NCI-H226 (cell line): ENCODE measurements at regions not wholly inside any gene's neighbourhood (a gene's known extent, or its start where the extent isn't known, plus 50 kb on each side); places are given as distances from the start of the nearest gene placed in this dataset.
A peak's percentile ranks its signal among the peaks of the same experiment; 100 is the strongest.

ENCODE experiments used
- DNase-seq: peaks from one replicate; pipeline ENCODE4 v3.0.0-alpha.2; 2015

DNA sequence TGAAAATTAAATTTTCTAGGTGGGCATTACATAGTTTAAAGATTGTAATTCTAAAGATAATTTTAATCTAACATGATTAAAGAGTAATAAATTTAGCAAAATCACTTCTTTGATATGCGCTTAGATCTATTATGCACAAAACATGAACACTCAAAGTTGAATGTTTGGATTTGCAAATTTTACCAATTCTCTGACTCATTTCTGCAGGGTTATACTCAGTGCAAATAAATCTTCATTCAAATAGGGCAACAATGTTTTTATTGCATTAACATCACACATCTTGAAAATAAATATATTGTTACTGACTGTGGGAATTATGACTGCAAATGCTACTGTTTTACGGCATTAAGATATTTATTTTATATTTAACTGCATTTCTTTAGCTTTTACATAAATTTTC, 110.7 kb downstream of the OGFRL1 start:
- no peak for DNase-seq

DNA sequence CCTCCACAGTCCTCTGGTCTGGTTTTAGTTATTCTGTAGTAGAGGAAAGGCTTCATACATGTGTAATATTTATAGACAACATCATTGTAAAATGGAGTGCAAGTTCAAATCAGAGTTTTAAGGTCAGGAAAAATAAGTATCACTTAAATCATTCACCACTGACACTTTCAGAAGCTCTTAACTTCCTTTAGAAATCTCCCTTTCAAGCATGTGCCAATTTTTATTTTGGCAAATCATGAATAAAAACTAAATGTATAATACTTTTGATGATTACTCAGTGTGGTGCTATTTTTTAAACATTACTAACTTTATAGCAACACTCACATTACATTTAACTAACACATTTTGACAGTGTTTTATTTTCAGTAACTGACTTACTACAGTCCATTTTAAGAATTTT, 112.2 kb downstream of the OGFRL1 start:
- DNase-seq, result no peak

DNA sequence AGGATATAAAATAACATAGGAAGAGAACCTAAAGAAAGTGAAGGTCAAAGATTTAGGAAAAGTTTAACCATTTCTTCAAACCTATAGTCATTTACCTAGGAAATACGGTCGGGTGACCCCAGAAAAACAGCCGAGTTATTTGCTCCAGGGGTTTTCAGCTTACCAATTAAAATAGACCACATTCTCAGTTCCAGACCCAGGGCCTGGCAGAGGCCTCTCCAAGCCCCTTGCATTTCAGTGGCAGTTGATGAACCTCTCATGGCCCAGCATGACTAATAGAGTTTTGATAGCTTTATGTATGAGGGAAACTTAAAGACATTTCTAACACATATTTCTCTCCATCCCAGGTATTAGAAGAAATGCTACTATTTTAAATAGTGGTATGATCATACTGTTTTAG, 113.5 kb downstream of the OGFRL1 start:
- peak; percentile 16 for DNase-seq

DNA sequence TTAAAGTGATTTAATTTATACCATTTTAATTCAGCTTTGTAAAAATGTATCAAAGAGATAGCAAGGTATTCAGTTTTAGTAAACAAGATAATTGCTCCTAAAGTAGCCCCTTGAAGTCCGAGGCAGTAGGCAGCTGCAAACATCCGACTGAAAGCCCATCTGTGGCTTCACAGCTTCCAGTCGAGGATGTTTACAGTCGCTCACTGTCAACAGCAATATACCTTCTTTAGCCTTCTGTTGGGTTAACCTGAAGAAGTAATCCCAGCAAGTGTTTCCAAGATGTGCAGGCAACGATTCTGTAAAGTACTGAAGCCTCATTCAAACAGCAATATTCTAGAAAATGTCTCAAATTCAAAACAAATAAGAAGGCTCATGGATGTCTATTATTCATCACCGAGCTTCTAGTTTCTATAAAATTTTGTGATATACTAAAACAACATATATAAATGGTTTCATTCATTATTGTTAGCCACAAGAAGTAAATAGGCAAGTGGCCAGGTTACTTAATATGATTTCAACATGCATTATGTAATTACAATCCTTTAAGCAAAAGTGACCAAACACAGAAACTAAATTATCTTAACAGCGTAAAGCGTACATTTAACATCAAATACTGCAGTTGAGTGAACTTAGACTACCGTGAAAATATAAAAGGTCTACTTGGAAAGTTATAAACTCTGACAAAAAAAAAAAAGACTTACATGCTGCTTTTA, 115.0 kb downstream of the OGFRL1 start:
- no peak for DNase-seq

DNA sequence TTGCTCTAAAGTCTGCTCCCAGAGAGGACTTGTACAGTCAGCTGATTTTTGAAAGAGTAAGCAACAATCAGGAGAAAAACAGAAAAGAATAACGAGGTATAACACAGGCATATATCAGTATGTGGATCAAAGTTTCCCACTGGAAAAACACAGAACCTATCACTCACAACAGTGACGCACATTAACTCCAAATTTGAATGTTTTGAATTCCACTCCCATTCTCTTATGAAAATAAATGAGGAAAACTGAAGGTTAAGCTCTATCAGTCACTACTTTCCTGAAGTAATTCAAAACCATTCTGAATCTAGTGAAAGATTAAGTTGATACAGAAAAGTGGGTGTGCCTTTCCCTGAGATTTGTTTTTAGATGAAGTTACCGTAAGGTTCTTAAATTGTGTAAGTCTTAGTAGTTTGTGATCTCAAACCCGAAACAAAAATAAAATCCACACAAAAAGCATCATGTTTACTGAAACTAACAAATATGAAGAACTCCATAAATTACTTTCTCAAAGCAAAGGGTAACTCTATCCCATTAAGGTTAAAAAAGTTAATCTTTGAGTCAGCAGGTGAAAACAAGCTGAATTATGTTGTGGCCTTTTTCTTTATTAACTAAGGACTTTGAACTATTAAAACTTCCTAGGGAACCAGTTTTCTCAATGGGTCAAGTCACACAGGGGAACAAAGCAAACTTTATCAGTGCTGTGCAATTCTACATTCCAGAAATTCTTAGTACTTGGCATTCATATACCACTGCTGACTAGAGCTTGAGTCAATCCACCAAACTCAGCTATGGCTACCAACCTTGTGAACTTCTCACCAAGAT, 115.7 kb downstream of the OGFRL1 start:
- DNase-seq, result peak; percentile 91

DNA sequence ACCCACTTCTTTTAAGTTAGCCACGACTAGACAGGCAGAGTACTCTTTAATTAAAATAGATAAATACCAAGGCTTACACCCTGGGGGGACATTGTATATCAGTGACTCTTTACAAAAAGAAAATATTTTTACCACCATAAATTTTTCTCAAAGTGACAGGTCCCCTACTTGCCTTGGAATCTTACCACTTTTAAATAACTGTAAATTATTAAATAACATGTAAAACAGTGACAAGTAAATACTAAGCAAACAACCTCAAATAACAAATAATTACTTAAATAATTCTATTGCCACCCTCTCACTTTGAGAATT, 116.3 kb downstream of the OGFRL1 start:
- DNase-seq, result no peak

DNA sequence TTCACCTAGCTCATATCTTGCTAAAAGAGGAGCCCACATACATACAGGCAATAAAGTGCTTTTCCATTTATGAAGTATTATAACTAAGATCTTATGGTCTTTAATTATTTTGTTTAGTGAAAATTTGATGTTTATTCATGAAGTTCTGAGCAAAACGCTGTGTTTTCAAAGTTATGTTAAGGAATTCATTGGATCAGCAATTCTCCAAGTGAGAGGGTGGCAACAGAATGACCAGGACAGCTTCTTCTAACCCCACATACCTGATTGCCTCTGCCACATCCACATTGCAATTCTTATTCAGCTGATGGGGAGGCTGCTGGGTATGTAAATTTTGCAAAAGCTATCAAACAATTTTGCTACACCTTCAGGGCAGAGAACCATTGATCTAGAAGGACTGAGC, 116.8 kb downstream of the OGFRL1 start:
- DNase-seq, result no peak

DNA sequence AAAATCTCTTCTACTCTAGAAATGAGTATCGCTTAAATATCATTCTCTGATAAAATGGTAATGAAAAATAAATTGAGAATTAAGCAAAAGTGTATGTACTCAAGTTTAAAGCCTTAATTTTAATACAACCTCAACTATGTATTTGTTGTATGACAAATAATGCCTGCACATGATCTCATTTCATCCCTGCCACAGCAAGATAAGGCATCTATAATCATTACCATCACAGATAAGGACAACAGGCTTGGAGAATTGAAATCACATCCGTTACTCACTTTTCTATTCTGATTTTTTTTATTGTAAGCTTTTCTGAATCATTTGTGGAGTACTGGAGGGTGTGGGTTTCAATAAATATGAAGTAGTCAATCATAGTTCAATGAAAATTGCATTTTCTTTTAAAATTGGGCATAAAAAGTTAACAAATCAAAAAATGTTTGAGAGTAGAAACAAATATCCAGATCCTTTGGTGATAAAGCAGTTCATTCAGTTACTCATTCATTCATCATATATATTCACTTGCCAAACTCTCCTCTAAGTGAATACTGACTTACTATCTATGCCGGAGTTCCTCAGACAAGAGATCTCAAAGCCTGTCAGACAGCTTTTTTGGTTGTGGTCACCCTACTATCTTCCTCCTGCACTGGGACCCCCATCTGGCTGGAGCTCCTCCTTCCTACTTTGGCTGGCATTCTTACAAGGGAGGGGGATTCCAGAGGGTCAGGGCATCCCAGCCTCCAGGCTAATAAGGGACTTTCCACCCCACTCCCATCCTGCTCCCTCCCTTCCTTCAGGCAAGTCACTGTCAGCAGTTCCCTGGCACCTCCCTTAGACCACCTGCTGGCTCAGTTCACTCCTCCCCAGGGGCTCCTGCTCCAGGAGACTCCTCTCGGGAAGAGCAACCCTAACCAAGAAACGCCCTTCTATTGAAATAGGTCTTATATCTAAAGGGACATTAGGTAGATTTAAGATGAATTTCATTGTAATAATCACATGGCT, 118.6 kb downstream of the OGFRL1 start:
- DNase-seq, result peak; percentile 74

DNA sequence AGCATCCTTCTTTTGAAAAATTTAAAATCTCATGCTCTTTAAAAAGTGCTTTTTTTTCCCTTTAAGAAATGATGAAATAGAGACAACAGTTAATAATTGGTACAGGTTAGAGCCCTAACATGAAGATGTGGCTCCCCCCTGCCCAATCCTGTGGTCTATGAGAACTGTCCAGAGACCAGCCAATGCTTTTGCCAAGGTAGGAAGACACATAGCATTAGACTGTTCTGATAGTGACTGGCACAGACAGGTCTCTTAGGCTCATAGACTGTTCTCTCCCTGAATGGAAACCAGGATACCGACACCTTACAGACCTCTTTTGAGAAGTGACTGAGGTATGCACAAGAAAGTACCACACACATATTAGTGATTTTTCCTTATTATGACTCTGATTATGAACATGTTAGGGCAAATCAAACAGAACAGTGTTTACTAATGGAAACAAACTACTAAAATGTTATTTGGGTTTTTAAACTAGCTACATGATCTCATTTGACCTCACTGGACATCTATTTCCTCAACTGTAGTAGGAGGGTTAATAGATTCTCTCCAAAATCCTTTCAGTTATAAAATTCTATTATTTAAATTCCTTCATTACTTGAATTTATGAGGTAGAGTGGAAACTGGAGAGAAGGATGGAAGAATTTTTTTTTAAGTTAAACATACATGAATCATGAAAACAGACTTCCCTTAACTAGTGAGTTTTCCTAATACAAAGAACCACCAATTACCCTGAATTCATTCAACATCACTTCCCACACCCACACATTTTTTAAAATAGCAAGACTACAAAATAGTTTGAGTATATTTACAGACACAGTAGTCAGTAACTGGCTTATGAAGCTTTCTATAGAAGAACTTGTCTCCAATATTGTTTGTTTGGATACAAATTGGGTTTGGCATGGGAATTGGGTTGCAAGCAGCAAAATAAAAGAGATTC, 120.4 kb downstream of the OGFRL1 start:
- DNase-seq, result no peak

DNA sequence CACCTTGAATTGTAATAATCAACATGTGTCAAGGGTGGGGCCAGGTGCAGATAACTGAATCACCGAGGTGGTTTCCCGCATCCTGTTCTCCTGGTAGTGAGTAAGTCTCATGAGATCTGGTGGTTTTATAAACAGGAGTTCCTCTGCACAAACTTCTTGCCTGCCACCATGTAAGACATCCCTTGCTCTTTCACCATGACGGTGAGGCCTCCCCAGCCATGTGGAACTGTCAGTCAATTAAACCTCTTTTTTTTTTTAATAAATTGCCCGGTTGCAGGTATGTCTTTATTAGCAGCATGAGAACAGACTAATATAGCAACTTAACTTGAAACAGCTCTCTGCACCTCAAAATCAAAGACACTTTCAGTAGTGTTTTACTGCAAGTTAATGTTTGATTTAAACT, 121.6 kb downstream of the OGFRL1 start:
- peak; percentile 53 for DNase-seq

DNA sequence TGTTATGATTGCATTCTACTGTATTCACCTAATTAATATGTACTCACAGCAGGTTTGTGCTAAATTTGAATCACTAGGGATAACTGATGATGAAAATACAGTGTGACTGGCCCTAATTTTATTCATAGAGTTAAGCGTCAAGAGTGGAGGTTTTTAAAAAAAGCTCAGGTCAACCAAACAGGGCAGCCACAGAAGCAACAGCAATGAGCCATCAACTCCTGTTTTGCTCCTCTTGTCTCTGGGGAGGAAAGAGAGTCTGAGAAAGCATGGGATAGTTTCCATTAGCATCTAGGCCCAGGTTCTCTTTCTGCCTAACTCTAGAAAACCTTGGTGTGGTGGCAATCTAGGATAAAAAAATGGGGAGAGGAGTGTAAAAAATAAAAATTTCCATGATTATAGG, 122.1 kb downstream of the OGFRL1 start:
- no peak for DNase-seq

DNA sequence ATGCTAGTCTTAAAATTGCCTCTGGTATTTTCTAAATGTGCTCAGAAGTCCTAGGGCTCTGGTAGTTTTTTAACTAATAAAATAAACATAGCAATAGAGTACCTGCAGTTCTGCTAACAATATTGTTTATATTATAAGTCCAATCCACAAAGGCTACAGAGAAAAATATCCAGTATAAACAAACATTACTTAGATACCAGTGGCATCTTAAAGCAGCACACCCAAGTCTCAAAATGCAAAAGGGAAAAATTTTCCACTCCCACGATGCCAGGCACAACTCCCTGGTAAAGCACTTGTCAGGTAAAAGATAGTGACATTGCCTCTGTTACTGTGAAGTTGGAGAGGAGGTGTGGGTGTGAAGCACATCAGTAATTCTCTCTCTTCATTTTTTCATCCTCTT, 123.3 kb downstream of the OGFRL1 start:
- no peak for DNase-seq

DNA sequence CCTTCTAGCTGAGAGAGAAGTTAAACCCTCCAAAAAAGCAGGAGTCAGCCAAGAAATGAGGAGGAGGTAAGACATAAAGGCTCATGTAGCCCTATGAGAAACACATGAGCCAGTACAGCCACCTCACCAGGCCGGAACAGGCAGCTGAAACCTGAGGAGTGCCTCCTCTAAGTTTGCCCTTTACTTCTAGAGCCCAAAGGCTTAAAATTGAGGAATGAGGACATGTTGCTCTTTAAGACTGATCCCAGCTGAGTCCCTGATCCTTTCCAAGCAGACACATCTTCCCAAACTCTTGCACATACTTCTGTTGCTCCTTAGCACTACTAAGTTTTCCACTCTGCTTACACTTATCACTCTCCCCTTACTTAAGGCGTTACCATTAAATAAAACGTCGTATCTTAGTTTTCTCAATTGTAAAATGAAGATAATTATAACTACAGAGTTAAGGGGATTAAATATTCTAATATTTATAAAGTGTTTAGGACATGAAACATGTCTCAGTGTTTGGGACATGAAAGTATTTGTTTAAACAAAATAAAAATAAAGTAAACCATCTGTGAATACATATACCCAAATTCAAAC, 124.0 kb downstream of the OGFRL1 start:
- DNase-seq, result peak; percentile 31

DNA sequence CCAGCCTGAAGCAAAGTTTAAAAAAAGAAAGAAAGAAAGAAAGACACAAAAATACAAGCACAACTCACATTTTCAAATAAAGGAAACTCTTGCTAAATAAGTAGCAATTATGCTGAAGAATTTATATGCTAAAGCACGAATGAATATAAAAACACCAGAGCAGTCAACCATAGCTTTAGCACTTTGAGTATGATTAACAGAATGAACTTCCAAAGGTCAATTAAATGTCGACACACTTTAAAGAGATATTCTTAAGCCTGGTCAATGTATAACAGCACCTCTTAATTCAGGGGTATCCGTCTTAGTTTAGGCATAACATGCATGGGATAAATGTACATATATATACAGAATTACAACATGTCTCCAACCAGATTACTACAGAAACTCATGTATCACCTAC, 125.9 kb downstream of the OGFRL1 start:
- no peak for DNase-seq

DNA sequence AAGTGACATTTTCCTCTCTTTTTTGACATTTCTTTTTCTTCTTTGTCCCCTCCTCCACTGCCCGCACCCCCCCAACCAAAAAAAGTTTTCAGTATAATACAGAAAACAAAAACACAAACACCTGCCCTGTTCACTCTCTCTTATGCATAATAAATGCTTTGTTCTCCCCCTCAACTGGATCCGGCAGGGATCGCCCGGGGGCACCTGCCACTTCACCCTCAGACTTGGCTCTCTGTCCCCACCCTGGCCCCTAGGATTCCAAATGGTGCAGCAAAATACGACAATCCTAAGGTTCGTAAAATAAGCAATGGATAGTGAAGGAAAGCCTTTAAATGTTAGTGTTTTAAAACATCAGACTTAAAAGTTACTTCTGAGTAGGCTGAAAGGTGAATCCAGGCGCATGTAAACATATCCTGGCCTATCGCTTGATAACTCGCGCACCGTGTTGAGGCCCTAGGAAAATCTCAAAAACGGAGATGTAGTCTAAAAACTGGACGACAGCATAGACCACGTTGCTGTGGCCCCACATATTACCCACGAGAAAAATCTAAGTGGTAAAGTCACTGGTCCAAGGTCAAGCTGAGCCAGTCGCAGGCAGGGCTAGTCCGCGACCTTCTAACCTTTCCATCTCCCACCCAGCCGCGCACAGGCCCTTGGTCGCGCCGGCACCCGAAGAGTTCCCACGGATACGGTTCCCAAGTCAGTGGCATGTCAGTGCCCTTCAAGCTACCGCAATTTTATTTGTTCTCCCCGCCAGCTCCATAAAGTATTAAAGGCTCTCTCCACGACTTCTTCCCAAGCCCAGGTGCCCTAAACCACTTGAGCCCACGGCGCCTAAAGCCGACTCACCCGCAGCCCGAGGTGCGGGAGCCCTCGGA, 130.8 kb downstream of the OGFRL1 start:
- no peak for DNase-seq

DNA sequence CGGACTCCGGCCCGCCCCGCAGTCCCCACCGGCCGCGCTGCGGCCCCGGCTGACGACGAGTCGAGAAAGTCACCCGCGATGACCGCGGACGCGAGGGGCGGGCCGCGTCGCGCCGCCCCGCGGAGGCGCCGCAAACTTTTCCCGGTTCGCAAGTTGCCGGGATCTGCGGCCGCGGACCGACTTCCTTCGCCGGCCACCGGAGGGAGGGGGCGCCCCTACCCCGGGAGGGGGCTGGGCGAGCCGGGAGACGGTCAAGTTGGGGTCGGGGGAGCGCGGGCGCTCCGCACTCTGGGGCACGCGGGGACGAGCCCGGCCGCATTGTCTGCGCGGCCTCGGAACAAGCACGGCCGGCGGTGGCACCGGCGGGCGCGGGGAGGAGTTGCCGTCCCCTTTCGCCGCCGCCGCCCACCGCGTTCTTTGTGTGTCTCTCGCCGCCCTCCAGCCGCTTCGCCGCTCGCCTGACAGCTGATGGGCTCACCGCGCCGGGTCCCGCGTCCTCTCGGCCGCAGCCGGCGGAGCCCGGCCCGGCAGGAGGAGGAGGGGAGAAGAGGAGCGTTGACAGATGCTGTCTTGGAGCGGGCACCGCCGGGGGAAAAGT, 131.6 kb downstream of the OGFRL1 start:
- DNase-seq, result no peak

DNA sequence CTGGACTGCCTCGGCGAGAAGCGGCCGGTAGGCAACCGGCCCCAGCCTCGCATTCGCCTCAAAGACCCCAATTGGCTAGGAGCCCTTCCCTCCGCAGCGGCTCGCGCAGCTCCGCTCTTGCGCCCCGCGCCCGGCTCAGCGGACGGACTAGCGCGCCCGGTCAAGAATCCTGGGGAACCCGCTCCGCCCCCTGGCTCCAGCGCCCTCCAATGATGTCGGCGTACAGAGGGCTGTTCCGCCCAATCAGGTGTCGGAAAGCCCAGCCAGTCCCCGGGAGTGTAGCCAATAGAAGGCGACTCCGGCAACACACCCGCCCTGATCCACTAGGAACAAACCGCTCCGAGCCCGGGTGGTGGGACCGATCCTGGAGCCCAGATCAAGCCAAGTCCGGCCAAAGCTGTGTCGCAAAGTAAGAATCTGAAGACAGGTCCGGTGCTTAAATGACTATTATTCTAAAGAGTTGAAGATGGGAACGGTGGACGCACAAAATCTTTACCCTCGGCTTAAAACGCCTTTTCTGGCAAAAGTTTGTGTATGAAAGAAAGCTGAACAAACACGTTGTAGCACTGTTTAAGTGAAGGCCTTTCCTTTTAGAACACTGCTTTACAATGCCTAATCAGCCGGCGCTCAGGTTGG, 132.2 kb downstream of the OGFRL1 start:
- peak; percentile 96 for DNase-seq

DNA sequence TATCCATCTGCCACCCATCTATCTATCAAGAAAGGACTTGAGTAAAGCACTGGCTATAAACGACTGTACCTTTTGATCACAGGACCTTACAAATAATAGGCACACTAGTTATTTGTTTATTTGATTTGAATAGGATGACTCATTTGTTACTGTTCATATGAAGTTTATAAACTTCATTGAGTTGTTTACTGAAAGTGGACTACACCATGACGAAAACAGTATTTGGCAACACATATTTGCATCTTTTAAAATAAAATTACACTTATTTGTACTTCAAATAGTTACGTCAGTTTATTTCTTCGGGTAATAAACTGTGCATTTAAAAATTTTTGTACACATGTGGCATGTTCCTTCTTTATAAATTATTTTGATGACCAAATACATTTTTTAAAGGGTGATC, 133.0 kb downstream of the OGFRL1 start:
- DNase-seq, result no peak

DNA sequence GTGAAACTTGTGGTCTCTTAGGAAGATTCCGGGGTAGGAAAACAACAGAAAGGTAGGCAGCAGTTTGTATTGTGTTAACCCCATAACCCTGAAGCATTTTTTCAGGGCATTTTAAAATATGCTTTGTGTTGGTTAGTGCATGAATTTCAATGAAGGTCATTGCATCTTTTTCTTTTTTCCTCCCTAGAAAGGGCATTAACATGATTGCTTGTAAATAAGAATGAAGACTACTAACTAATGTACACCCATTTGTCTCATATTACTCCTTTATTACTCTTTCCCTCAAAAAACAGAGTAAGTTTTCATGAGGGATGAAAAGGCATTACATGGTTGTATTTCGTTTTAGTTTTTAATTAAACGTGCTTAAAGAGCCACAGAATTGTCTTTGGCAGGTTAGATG, 141.4 kb downstream of the OGFRL1 start:
- DNase-seq, result no peak

DNA sequence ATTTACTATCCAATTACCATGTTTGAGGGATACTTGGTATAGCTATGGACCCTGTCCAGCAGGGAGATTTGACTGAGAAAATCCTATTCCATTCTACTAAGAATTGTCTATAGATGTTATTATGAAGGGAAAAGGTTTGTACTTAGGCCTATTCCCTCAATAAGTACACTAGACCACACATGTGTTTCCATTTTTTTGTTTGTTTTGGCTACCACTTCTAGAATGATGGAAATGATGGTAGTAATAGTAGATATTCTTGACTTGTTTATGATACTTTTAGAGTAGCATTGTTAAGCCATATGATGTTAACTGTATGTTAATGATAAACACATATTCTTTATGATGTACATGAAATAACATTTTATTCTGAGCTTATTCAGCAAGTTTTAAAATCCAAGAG, 144.8 kb downstream of the OGFRL1 start:
- no peak for DNase-seq
